ENCODE measurements at regions not wholly inside any gene's neighbourhood (a gene's known extent, or its start where the extent isn't known, plus 50 kb on each side); places are given as distances from the start of the nearest gene placed in this dataset.
A peak's percentile ranks its signal among the peaks of the same experiment; 100 is the strongest.

DNA sequence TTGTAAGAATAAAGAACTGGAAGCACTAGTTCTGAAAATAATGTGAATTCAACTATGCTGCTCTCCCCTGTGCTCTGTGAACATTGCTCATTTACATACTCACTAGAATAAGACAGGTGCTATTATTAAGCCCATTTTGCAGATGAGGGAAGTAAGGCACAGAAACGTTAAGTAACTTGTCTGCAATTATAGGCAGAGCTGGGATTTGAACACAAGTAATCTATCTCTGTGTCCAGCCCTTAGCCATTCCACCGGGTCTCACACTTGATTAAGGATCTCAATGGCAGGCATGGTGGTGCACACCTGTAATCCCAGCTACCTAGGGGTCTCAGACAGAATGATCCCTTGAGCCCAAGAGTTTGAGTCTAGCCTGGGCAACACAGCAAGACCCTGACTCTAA lies 357.7 kb downstream of the CD83 start:
- CTCF ChIA-PET (ENCODE audit: unreplicated experiment) = no interaction called here
- POLR2A ChIA-PET = interaction anchor here (0.6 to 1.0 kb wide), 2 partner anchors 17 to 798 kb away, joined by 3 read pairs; no protein-coding TSS in a partner anchor

DNA sequence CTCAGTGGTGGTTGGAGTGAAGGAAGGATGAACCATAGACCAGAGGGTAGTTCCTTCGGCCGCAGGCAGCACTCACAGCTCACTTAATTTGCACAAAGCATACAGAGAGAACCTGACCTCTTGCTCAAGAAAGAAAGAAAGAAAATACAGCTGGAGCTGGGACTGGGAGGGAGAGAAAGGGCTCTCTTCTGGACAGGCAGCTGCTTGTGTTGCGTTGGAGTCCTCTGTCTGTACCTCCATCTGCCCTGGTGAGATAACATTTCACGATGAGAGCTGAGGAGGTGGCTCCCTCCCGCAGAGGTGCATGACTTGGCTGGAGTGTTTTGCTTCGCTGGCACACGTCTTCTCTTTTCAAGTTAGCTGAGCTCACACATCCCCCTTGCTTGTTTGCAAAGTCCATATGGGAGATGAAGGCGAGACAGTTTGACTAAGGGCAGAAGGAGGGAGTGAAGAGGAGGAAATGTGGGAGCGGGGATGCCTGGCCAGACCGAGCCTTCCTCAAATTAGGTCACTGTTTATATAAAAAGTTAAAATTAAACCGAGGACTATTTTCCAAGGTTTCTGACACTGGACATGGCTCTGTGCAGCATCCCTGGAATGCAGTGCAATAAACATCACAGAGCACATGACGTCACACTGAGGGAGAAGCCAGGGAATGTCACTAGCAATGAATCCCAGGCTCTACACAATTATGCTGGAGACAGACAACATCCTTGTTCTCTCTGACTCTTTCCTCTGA lies 359.4 kb downstream of the CD83 start:
- no peak overlapping the region for H2AFZ ChIP-seq (ENCODE audit: low read length)
- no TSS peak for BruUV-seq (replicated peaks)
- CTCF ChIA-PET (ENCODE audit: unreplicated experiment) = interaction anchor here (0.6 kb wide), 1 partner anchor 15 kb away, joined by 3 read pairs; no protein-coding TSS in a partner anchor

More for the DNA sequence above, 357.7 kb downstream of the CD83 start:
- Histone ChIP-seq H3K36me3 (ENCODE audit: insufficient read depth, low read length) (no peaks in the 10 kb centered on the region), H3K9me3 (ENCODE audit: low read length) (peaks cover 25% of the 10 kb centered on the region), H3K4me2 (ENCODE audit: low read length) (0 out of 2 replicates have a peak overlapping the region, but pooled peaks have one; percentile 4), H3K79me2 (ENCODE audit: insufficient read depth, low read depth, low read length) (no peaks in the 10 kb centered on the region), H3K4me1 (ENCODE audit: insufficient read depth, low read length, poor library complexity, severe bottlenecking) (peaks cover 6% of the 10 kb centered on the region), H3K9me2 (ENCODE audit: insufficient read depth, low read length) (no peaks in the 10 kb centered on the region), H4K20me1 (ENCODE audit: insufficient read depth, low read length) (no peaks in the 10 kb centered on the region), H3K27ac (ENCODE audit: low read depth, low read length, poor library complexity, severe bottlenecking) (no peak overlapping the region), H3K4me3 (ENCODE audit: low read depth, low read length, poor library complexity, severe bottlenecking) (no peak overlapping the region), H2AFZ (ENCODE audit: low read length) (no peak overlapping the region)
- intact Hi-C loops (cut with micrococcal nuclease; ENCODE audit: unreplicated experiment) = no loop called here
- DNase-seq (ENCODE audit: low spot score) = no peak
- BruUV-seq (replicated peaks) = no TSS peak
- TF ChIP-seq, protein P1, sequence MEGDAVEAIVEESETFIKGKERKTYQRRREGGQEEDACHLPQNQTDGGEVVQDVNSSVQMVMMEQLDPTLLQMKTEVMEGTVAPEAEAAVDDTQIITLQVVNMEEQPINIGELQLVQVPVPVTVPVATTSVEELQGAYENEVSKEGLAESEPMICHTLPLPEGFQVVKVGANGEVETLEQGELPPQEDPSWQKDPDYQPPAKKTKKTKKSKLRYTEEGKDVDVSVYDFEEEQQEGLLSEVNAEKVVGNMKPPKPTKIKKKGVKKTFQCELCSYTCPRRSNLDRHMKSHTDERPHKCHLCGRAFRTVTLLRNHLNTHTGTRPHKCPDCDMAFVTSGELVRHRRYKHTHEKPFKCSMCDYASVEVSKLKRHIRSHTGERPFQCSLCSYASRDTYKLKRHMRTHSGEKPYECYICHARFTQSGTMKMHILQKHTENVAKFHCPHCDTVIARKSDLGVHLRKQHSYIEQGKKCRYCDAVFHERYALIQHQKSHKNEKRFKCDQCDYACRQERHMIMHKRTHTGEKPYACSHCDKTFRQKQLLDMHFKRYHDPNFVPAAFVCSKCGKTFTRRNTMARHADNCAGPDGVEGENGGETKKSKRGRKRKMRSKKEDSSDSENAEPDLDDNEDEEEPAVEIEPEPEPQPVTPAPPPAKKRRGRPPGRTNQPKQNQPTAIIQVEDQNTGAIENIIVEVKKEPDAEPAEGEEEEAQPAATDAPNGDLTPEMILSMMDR (conservative IDR thresholded peaks at IDR 0.05; ENCODE audit: low read length) = no peak
- TF ChIP-seq EZH2phosphoT487 (IDR thresholded peaks at IDR 0.05; ENCODE audit: borderline replicate concordance, low read depth, low read length) = no peak

More for the DNA sequence above, 359.4 kb downstream of the CD83 start:
- Histone ChIP-seq H3K9me3 (ENCODE audit: low read length) (peaks cover 14% of the 10 kb centered on the region), H3K4me1 (ENCODE audit: insufficient read depth, low read length, poor library complexity, severe bottlenecking) (peaks cover 6% of the 10 kb centered on the region), H3K4me3 (ENCODE audit: low read depth, low read length, poor library complexity, severe bottlenecking) (no peak overlapping the region), H4K20me1 (ENCODE audit: insufficient read depth, low read length) (no peaks in the 10 kb centered on the region), H3K27ac (ENCODE audit: low read depth, low read length, poor library complexity, severe bottlenecking) (no peak overlapping the region), H3K9me2 (ENCODE audit: insufficient read depth, low read length) (no peaks in the 10 kb centered on the region), H3K4me2 (ENCODE audit: low read length) (no peak overlapping the region), H3K79me2 (ENCODE audit: insufficient read depth, low read depth, low read length) (no peaks in the 10 kb centered on the region), H3K36me3 (ENCODE audit: insufficient read depth, low read length) (no peaks in the 10 kb centered on the region)
- no peak for DNase-seq (ENCODE audit: low spot score)
- intact Hi-C loops (cut with micrococcal nuclease; ENCODE audit: unreplicated experiment) = no loop called here
- POLR2A ChIA-PET = no interaction called here
- TF ChIP-seq, protein P1 (conservative IDR thresholded peaks at IDR 0.05; ENCODE audit: low read length) = no peak
- TF ChIP-seq EZH2phosphoT487 (IDR thresholded peaks at IDR 0.05; ENCODE audit: borderline replicate concordance, low read depth, low read length) = no peak
